Endometrial microvascular endothelial cells (primary cell): ENCODE measurements at regions not wholly inside any gene's neighbourhood (a gene's known extent, or its start where the extent isn't known, plus 50 kb on each side); places are given as distances from the start of the nearest gene placed in this dataset.

Experiments used
- in situ Hi-C: cut with HindIII; loops from 2 replicates; pipeline ENCODE4 v1.10.0; 2017; ENCODE audit warnings: low sequenced_read_pairs, low pct_unique_long_range_greater_than_20kb; ENCODE audit errors: inconsistent ontology term

GRCh38 chr18:55778788-55779690 is 191.0 kb upstream of the TCF4 start:
- in situ Hi-C loops = loop anchor here (25.0 kb wide), 2 partner anchors 467 to 783 kb away; no protein-coding TSS in a partner anchor

- in situ Hi-C loops = loop anchor here (25.0 kb wide), 2 partner anchors 465 to 785 kb away; no protein-coding TSS in a partner anchor
Measured at GRCh38 chr18:55777666-55778304, 189.8 kb upstream of the TCF4 start.

GRCh38 chr18:55775972-55776371 is 188.0 kb upstream of the TCF4 start:
- in situ Hi-C loops = loop anchor here (25.0 kb wide), 2 partner anchors 464 to 786 kb away; no protein-coding TSS in a partner anchor

DNA sequence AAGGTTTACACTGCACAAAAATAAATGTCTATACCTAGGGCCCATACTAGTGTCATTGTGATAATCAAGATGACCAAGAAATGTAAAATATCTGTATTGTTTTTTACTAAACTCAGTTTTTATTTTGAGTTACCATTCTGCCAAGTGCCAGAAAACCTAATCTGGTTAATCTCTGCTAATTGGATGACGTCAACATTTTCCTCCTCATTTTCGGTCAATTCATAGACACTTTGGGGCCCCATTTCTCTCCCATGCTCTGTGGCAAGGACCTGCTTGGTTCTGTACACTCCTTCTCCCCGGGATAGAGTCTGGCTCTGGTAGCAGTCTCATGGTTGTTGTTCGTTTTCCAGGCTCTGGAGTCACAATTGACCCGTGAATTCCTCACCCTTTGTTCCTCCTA is 186.5 kb upstream of the TCF4 start:
- in situ Hi-C loops = no loop called here

DNA sequence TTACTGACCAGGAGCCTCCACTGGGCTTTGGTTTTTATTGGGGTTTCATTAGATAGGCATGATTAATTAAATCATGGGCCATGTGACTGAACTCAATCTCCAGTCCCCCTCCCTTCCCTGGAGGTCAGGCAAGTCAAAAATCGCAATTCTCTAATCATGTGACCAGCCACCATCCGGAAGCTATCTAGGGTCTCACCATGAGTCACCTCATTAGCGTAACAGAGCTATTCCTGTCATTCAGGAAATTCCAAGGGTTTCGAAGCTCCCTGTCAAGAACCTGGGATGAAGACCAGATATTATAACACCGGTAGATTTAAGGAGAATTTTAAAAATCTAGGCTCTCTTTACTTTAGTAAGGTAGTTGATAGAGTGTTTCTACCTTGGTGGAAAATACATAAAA is 180.3 kb upstream of the TCF4 start:
- in situ Hi-C loops = no loop called here

DNA sequence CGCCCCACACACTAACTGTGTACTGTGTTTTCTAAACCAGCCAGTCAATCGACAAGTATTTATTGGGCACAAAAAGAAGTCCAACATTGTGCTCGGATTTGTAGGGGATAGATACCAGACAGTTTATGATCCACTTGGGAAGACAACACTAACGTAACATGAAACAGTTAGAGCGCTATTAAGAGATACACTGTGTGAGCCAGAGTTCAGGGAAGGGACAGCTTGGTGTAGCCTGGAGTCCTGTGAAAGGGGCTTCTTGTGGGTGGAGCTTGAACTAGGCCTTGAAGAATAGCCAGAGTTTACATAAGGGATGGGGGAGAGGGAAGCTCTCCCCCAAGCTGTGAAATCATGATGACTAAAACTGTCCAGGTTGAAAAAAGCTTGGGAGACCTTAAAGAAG is 176.4 kb upstream of the TCF4 start:
- in situ Hi-C loops = no loop called here

DNA sequence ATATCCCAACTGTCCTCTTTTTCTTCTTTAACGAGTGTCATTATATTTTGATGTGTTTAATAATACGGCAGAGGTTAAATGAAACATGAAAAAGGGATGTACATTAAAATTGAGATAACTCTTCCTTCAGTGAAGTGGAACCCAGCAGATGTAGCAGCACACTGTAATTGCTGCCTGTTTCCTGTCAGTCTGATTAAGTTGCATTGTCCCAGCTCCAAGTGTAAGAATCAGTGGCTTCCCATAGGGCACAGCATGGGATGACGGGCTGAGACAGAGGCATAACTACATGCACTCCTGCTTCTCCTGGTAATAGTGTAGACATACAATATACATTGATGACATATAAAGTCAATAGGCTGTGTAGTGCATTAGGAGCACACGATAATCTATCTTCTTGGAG is 175.8 kb upstream of the TCF4 start:
- in situ Hi-C loops = no loop called here

GRCh38 chr18:55763298-55763697 is 175.3 kb upstream of the TCF4 start:
- in situ Hi-C loops = no loop called here

DNA sequence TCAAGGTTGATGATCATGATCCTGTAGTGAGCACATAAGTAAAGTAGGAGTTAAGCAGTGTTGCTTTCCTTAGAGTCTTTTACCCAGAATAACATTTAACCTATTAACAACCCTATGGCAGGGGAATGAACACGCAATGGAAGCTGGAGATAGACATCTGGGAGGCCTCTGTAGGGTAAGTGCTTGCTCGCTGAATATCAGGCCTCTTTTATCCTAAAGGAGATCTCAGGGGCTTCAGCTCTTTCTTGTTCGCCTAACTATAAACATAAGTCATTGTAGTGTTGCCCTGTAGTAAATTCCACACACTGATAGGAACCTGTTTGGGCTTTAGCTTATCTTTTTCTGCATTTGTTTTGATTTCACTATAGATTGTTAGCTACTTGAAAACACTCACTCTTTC is 174.4 kb upstream of the TCF4 start:
- in situ Hi-C loops = no loop called here

DNA sequence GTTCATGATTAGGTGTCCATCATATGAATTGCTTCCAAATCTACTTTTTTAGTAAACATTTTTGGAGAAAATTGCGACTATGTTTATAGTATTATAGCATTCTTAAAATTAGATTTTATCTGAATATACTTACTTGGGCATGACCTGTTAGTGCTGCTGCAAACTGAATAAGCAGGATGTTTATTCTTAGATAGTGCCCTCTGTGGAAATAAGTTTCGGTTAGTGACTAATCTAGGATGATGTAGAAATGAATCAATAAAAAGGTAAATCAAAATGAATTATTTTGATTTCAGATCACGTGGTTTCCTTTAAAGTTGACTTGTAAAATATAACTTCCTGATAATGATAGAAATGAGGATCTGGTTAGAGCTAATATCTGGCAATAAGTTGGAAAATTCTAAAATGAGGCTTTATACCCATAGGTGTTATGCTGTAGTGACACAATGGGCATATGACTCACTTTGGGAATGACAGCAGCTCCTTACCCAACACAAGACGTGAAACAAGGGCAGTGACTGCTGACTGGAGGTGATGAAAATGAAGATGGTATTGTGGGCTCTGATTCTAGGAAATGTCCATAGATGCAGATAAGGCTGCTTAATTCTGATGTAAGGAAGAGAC is 165.8 kb upstream of the TCF4 start:
- in situ Hi-C loops = no loop called here

DNA sequence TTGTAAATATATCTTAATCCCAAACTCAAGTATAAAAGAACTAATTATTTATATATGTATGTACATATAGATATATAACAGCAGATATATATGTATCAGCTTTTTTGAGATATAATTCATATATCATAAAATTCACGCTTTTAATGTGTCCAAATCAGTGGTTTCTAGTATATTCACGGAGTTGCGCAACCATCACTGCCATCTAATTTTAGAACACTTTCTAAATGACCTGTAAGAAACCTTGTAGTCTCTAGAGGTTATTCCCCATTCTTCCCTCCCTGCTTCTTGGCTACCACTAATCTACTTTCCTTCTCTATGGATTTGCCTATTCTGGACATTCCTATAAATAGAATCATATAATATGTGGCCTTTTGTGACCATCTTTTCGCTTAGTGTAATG is 163.5 kb upstream of the TCF4 start:
- in situ Hi-C loops = no loop called here

GRCh38 chr18:55748227-55748738 is 160.3 kb upstream of the TCF4 start:
- in situ Hi-C loops = no loop called here

GRCh38 chr18:55744206-55744605 is 156.2 kb upstream of the TCF4 start:
- in situ Hi-C loops = no loop called here

GRCh38 chr18:55743736-55744135 is 155.7 kb upstream of the TCF4 start:
- in situ Hi-C loops = no loop called here

- in situ Hi-C loops = no loop called here
Measured at GRCh38 chr18:55743133-55743532, 155.1 kb upstream of the TCF4 start.

DNA sequence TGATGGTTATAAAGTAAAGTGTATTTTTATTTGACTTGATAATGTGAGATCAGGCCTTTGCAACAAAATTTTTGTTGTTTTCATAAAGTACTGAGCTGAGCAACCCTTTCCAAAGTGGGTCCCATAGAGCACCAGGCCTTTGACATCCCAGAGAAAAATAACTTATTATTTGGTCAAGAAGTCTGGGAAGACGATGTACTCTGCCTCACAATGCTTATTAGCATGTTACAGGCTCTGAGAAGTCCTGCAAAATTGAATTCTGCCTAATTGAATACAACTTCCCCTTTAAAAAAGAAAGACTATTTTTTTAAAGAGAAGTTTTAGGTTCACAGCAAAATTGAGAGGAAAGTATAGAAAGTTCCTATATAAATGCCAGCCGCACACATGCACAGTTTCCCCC is 151.5 kb upstream of the TCF4 start:
- in situ Hi-C loops = no loop called here

GRCh38 chr18:55738483-55739114 is 150.6 kb upstream of the TCF4 start:
- in situ Hi-C loops = no loop called here

GRCh38 chr18:55737781-55738468 is 149.9 kb upstream of the TCF4 start:
- in situ Hi-C loops = no loop called here

GRCh38 chr18:55737266-55737665 is 149.3 kb upstream of the TCF4 start:
- in situ Hi-C loops = no loop called here
